Panc1 (cell line): ENCODE measurements at regions not wholly inside any gene's neighbourhood (a gene's known extent, or its start where the extent isn't known, plus 50 kb on each side); places are given as distances from the start of the nearest gene placed in this dataset.

Source experiments
- CTCF ChIP-seq: fragments of 450-650 bp; IDR thresholded peaks from 2 replicates; pipeline ENCODE4 v1.5.1; 2017; ENCODE audit warnings: mild to moderate bottlenecking
- POLR2AphosphoS5 ChIP-seq: IDR thresholded peaks from 2 replicates; pipeline ENCODE4 v1.6.1; 2012; ENCODE audit warnings: mild to moderate bottlenecking, low read depth, low read length, moderate library complexity
- SIN3A ChIP-seq: IDR thresholded peaks from 2 replicates; pipeline ENCODE4 v1.6.1; 2012; ENCODE audit warnings: low read depth, mild to moderate bottlenecking, low read length, moderate library complexity, borderline replicate concordance; ENCODE audit not compliant: insufficient read depth

- TF ChIP-seq CTCF (no peak), SIN3A (no peak), POLR2AphosphoS5 (no peak)
Measured at GRCh38 chr10:125407557-125407956, 247.2 kb upstream of the CTBP2 start.
